ENCODE measurements at regions not wholly inside any gene's neighbourhood (a gene's known extent, or its start where the extent isn't known, plus 50 kb on each side); places are given as distances from the start of the nearest gene placed in this dataset.

GRCh38 chr1:56145581-56145980 lies 433.8 kb downstream of the PLPP3 start:
- TF ChIP-seq EP300 (IDR thresholded peaks at IDR 0.05) (no peak), CTCF (IDR thresholded peaks at IDR 0.05) (no peak), POLR2A (IDR thresholded peaks at IDR 0.05) (no peak)

All from ovary (tissue), 3 donors.